Esophagus mucosa (tissue), 1 donor: ENCODE measurements at regions not wholly inside any gene's neighbourhood (a gene's known extent, or its start where the extent isn't known, plus 50 kb on each side); places are given as distances from the start of the nearest gene placed in this dataset.
"Not testable (repeated sequence)": the region's sequence is repeated elsewhere in the genome, so short reads cannot be mapped to it uniquely, and the experiment has no call there.

Source experiments
- ATAC-seq: fragments of 200-7000 bp; cut with Tn5 transposase; one replicate; pipeline ENCODE4 v1.9.1; 2020
- donor health status: DM: yes; HTN: yes; CAD: no.

- no peak for ATAC-seq
These were observed 496.3 kb upstream of the HTR2C start for GRCh38 chrX:114087543-114087942.

- no peak for ATAC-seq
These were observed 506.1 kb upstream of the HTR2C start for GRCh38 chrX:114077773-114078172.

- no peak for ATAC-seq
These were observed 508.7 kb upstream of the HTR2C start for GRCh38 chrX:114075073-114075673.

- no peak for ATAC-seq
These were observed 510.0 kb upstream of the HTR2C start for GRCh38 chrX:114073926-114074325.

- no peak for ATAC-seq
These were observed 512.5 kb upstream of the HTR2C start for GRCh38 chrX:114071412-114071811.

- ATAC-seq: no peak
These were observed 518.2 kb upstream of the HTR2C start for GRCh38 chrX:114065577-114066223.

GRCh38 chrX:114061226-114061625, 522.7 kb upstream of the HTR2C start:
- no peak for ATAC-seq

- no peak for ATAC-seq
These were observed 524.9 kb upstream of the HTR2C start for GRCh38 chrX:114058988-114059418.

GRCh38 chrX:114057422-114057821, 526.5 kb upstream of the HTR2C start:
- not testable (repeated sequence) for ATAC-seq

- no peak for ATAC-seq
These were observed 532.1 kb upstream of the HTR2C start for GRCh38 chrX:114051667-114052315.

GRCh38 chrX:114050075-114050796, 533.6 kb upstream of the HTR2C start:
- ATAC-seq: no peak

- no peak for ATAC-seq
These were observed 534.8 kb upstream of the HTR2C start for GRCh38 chrX:114049063-114049462.

- ATAC-seq: no peak
These were observed 536.3 kb upstream of the HTR2C start for GRCh38 chrX:114047558-114047957.

- ATAC-seq: no peak
These were observed 537.1 kb upstream of the HTR2C start for GRCh38 chrX:114046695-114047279.

GRCh38 chrX:114041470-114041869, 542.4 kb upstream of the HTR2C start:
- ATAC-seq: not testable (repeated sequence)

- not testable (repeated sequence) for ATAC-seq
These were observed 543.1 kb upstream of the HTR2C start for GRCh38 chrX:114040661-114041269.

GRCh38 chrX:114040111-114040510, 543.8 kb upstream of the HTR2C start:
- ATAC-seq: not testable (repeated sequence)

- no peak for ATAC-seq
These were observed 545.5 kb upstream of the HTR2C start for GRCh38 chrX:114038358-114038757.

- ATAC-seq: no peak
These were observed 546.4 kb upstream of the HTR2C start for GRCh38 chrX:114037515-114037914.

- no peak for ATAC-seq
These were observed 554.8 kb upstream of the HTR2C start for GRCh38 chrX:114028907-114029662.

GRCh38 chrX:114017086-114017485, 566.8 kb upstream of the HTR2C start:
- no peak for ATAC-seq

GRCh38 chrX:114015966-114016365, 567.9 kb upstream of the HTR2C start:
- no peak for ATAC-seq
